ENCODE measurements at regions not wholly inside any gene's neighbourhood (a gene's known extent, or its start where the extent isn't known, plus 50 kb on each side); places are given as distances from the start of the nearest gene placed in this dataset.

DNA sequence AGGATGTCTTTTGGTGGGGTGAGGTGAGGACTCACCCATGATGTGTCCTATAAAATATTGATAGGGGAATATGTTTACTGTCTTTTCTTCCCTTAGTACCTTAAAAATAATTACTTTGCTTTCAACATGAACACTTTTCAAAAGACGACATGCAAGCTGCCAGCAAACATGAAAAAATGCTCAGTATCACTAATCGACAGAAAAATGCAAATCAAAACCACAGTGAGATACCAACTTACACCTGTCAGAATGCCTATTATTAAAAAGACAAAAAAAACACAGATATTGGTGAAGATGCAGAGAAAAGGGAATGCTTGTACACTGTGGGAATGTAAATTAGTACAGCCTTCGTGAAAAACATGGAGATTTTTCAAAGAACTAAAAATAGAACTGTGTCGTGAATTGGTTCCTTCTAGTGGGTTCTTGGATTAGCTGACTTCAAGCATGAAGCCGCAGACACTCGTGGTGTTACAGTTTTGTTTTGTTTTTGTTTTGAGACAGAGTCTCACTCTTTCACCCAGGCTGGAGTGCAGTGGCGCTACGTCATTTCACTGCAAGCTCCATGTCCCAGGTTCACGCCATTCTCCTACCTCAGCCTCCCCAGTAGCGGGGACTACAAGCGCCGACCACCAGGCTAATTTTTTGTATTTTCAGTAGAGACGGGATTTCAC is 160.9 kb downstream of the FGF9 start:
- intact Hi-C loops (cut with DNase I; ENCODE audit: low total_unique reads) = no loop called here
- TF ChIP-seq, protein P1, sequence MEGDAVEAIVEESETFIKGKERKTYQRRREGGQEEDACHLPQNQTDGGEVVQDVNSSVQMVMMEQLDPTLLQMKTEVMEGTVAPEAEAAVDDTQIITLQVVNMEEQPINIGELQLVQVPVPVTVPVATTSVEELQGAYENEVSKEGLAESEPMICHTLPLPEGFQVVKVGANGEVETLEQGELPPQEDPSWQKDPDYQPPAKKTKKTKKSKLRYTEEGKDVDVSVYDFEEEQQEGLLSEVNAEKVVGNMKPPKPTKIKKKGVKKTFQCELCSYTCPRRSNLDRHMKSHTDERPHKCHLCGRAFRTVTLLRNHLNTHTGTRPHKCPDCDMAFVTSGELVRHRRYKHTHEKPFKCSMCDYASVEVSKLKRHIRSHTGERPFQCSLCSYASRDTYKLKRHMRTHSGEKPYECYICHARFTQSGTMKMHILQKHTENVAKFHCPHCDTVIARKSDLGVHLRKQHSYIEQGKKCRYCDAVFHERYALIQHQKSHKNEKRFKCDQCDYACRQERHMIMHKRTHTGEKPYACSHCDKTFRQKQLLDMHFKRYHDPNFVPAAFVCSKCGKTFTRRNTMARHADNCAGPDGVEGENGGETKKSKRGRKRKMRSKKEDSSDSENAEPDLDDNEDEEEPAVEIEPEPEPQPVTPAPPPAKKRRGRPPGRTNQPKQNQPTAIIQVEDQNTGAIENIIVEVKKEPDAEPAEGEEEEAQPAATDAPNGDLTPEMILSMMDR (IDR thresholded peaks at IDR 0.05) = no peak
- no peak for TF ChIP-seq POLR2A (IDR thresholded peaks at IDR 0.05)
- peak overlapping the region in 1 of 2 donors; percentile 7 for H3K4me3 ChIP-seq
- H3K36me3 ChIP-seq (ENCODE audit: low read depth, missing control alignments) = no peaks in the 10 kb centered on the region
- no peaks in the 10 kb centered on the region for H3K27me3 ChIP-seq
- H3K27ac ChIP-seq = no peak overlapping the region
- no peaks in the 10 kb centered on the region for H3K9me3 ChIP-seq
- no peak for DNase-seq
- WGBS, 2 donors = 67 to 81% methylated on average over 13 of the region's 13 CpGs
- H3K4me1 ChIP-seq = no peaks in the 10 kb centered on the region

DNA sequence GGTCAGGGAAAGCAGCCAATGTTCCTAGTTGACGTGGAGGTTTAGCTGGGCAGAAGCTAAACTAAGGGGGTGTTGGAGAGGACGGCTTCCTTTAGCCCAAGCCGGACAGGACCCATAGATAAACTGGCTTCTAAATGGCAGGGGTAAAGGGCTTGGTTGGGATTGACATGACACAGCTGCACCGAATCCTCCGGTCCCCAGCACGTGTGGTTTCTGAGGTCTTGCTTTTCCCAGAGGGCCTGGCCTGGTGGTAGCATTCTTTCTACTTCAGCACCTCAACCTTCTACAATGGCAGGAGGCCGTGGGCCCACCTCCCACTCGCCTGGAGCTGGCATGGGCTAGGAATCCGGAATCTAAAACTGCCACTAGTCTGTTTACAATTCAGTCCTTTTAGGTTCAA is 163.0 kb downstream of the FGF9 start:
- no peaks in the 10 kb centered on the region for H3K27me3 ChIP-seq
- WGBS, 2 donors = 58 to 62% methylated on average over 9 of the region's 9 CpGs
- H3K27ac ChIP-seq = no peak overlapping the region
- H3K4me1 ChIP-seq = no peaks in the 10 kb centered on the region
- H3K4me3 ChIP-seq = no peak overlapping the region
- DNase-seq = no peak
- intact Hi-C loops (cut with DNase I; ENCODE audit: low total_unique reads) = no loop called here
- no peaks in the 10 kb centered on the region for H3K9me3 ChIP-seq
- TF ChIP-seq, protein P1 (IDR thresholded peaks at IDR 0.05) = no peak
- no peaks in the 10 kb centered on the region for H3K36me3 ChIP-seq (ENCODE audit: low read depth, missing control alignments)

DNA sequence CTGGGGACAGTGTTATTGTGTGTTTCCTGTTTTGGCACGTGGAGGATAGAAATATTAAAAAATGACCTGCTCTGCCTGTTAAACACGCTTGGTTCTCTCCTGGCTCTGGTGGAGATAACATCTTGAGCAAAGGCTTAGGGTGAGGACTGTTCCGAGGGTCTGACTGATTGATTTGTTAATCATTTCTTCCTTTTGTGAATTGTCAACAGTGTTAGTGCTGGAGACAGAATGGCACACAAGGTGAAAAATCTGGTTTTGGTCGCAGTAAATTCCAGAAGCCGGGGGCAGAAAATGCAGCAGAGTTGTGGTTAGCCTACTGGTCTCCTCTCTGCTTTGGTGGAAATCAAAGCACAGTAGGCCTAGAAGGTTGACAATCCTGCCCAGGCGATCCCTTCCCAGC is 163.6 kb downstream of the FGF9 start:
- H3K4me3 ChIP-seq = no peak overlapping the region
- H3K4me1 ChIP-seq = no peaks in the 10 kb centered on the region
- no peaks in the 10 kb centered on the region for H3K9me3 ChIP-seq
- DNase-seq = no peak
- TF ChIP-seq, protein P1 (IDR thresholded peaks at IDR 0.05) = no peak
- TF ChIP-seq POLR2A (IDR thresholded peaks at IDR 0.05) = no peak
- H3K27ac ChIP-seq = no peak overlapping the region
- no peaks in the 10 kb centered on the region for H3K27me3 ChIP-seq
- H3K36me3 ChIP-seq (ENCODE audit: low read depth, missing control alignments) = no peaks in the 10 kb centered on the region
- intact Hi-C loops (cut with DNase I; ENCODE audit: low total_unique reads) = no loop called here
- WGBS, 2 donors = 77 to 82% methylated on average over 6 of the region's 6 CpGs

DNA sequence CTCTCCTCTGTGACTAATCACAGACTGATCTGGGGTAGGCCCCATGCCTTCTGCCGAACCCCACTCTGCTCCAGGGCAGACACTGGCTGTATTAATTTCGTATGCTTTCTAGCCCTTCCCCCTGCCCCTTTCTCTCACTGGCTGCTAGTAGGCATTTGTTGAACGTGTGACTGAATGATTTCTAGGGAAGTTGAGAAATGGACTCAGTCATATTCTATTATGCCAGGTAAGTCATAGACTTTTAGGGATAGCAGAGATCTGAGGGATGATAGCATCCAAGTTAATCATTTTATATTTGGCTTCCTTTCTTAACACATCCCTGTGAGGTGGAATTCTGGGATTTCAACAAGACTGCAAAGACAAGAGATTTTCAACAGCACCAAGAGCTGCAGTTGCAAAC is 166.4 kb downstream of the FGF9 start:
- Histone ChIP-seq H3K9me3 (no peaks in the 10 kb centered on the region), H3K36me3 (ENCODE audit: low read depth, missing control alignments) (no peaks in the 10 kb centered on the region), H3K27me3 (no peaks in the 10 kb centered on the region), H3K4me3 (no peak overlapping the region), H3K27ac (no peak overlapping the region), H3K4me1 (no peaks in the 10 kb centered on the region)
- intact Hi-C loops (cut with DNase I; ENCODE audit: low total_unique reads) = no loop called here
- no peak for TF ChIP-seq POLR2A (IDR thresholded peaks at IDR 0.05)
- TF ChIP-seq, protein P1 (IDR thresholded peaks at IDR 0.05) = no peak
- whole genome bisulfite sequencing, 2 donors = 67 to 85% methylated on average over 3 of the region's 3 CpGs
- DNase-seq = no peak

DNA sequence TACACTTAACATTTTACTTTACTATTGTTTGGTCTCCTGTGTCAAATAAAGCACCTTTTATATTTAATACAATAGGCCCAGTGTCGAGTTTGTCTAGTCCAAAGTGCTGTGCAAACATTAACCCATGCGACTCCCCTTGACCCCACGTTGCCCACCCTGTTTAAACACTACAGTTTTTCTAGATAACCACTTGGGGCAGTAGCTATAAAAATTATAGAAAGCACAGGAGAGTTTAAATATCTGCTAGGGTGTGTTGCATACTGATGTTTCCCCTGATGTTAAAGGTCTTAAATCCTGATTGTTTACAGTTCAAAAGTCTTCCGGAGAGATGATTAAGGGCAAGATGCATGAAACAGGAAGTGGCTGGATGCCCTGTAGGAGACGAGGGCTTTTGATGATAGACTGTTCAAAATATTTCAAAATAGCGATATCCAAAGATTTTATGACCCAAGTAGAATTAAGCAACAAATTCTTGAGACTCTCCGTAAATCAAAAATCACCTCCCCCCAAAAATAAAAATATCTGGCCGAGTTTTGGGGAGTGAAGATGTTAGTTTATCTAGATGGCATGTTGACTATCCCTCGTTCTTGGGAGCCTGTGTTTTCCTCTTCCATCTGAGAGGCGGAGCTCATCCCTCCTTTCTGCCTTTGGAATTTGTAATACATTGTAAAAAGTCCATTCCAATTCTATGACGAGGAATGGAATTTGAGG is 167.1 kb downstream of the FGF9 start:
- no peaks in the 10 kb centered on the region for H3K9me3 ChIP-seq
- no peaks in the 10 kb centered on the region for H3K36me3 ChIP-seq (ENCODE audit: low read depth, missing control alignments)
- H3K4me1 ChIP-seq = no peaks in the 10 kb centered on the region
- no peak overlapping the region for H3K27ac ChIP-seq
- TF ChIP-seq, protein P1 (IDR thresholded peaks at IDR 0.05) = no peak
- TF ChIP-seq POLR2A (IDR thresholded peaks at IDR 0.05) = no peak
- no peak overlapping the region for H3K4me3 ChIP-seq
- no peaks in the 10 kb centered on the region for H3K27me3 ChIP-seq
- intact Hi-C loops (cut with DNase I; ENCODE audit: low total_unique reads) = no loop called here
- 46 to 51% methylated on average over 11 of the region's 11 CpGs for WGBS, 2 donors
- no peak for DNase-seq

Measured in testis (tissue), 2 donors.